CD1c-positive myeloid dendritic cell (primary cell): ENCODE measurements at regions not wholly inside any gene's neighbourhood (a gene's known extent, or its start where the extent isn't known, plus 50 kb on each side); places are given as distances from the start of the nearest gene placed in this dataset.
A peak's percentile ranks its signal among the peaks of the same experiment; 100 is the strongest.

ENCODE experiments used
- DNase-seq: peaks from one replicate; pipeline ENCODE4 v3.0.0-alpha.2; 2016; ENCODE audit errors: extremely low spot score

GRCh38 chr2:196224756-196225155 lies 53.4 kb upstream of the STK17B start:
- no peak for DNase-seq

- DNase-seq = no peak
Measured at GRCh38 chr2:196225213-196225612, 53.8 kb upstream of the STK17B start.

GRCh38 chr2:196226058-196226706 lies 54.8 kb upstream of the STK17B start:
- no peak for DNase-seq

- no peak for DNase-seq
Measured at GRCh38 chr2:196226707-196227065, 55.3 kb upstream of the STK17B start.

- peak; percentile 24 for DNase-seq
Measured at GRCh38 chr2:196229013-196229412, 57.6 kb upstream of the STK17B start.

- DNase-seq = no peak
Measured at GRCh38 chr2:196230061-196230854, 58.9 kb upstream of the STK17B start.

- DNase-seq = no peak
Measured at GRCh38 chr2:196233021-196233804, 61.8 kb upstream of the STK17B start.

- DNase-seq = peak; percentile 33
Measured at GRCh38 chr2:196233805-196234475, 62.6 kb upstream of the STK17B start.

GRCh38 chr2:196234672-196235071 lies 63.3 kb upstream of the STK17B start:
- DNase-seq = peak; percentile 53

- no peak for DNase-seq
Measured at GRCh38 chr2:196238836-196239380, 67.5 kb upstream of the STK17B start.

- DNase-seq = peak; percentile 93
Measured at GRCh38 chr2:196239622-196240587, 68.5 kb upstream of the STK17B start.

GRCh38 chr2:196241175-196241574 lies 69.8 kb upstream of the STK17B start:
- DNase-seq = no peak

- peak; percentile 97 for DNase-seq
Measured at GRCh38 chr2:196242131-196242620, 70.8 kb upstream of the STK17B start.

- DNase-seq = no peak
Measured at GRCh38 chr2:196244516-196244915, 73.1 kb upstream of the STK17B start.

- DNase-seq = no peak
Measured at GRCh38 chr2:196244966-196245365, 73.6 kb upstream of the STK17B start.

- DNase-seq = no peak
Measured at GRCh38 chr2:196245378-196246140, 74.2 kb upstream of the STK17B start.

- DNase-seq = peak; percentile 25
Measured at GRCh38 chr2:196247114-196247975, 76.0 kb upstream of the STK17B start.

GRCh38 chr2:196247976-196248280 lies 76.5 kb upstream of the STK17B start:
- no peak for DNase-seq
